Psoas muscle (tissue), 7 donors: ENCODE measurements at regions not wholly inside any gene's neighbourhood (a gene's known extent, or its start where the extent isn't known, plus 50 kb on each side); places are given as distances from the start of the nearest gene placed in this dataset.

ENCODE experiments used
- ATAC-seq, 4 donors: fragments of 200-7000 bp; cut with Tn5 transposase; one replicate each; pipeline ENCODE4 v1.9.1; 2020; ENCODE audit warnings: moderate library complexity in 3 of 4, mild to moderate bottlenecking in 2 of 4
- DNase-seq, 2 donors: peaks; one replicate each; pipeline ENCODE4 v3.0.0-alpha.2; 2020
- H3K27ac ChIP-seq: fragments of 200-600 bp; one replicate; pipeline ENCODE4 v1.8.0; 2022
- H3K27me3 ChIP-seq, 3 donors: fragments of 200-600 bp in 1 of 3; one replicate each; pipeline versions ENCODE4 v1.6.1 to v1.8.0; 2013 to 2022; ENCODE audit warnings: low read length in 2 of 3, mild to moderate bottlenecking in 2 of 3, moderate library complexity in 1 of 3; ENCODE audit not compliant: insufficient read depth in 3 of 3
- H3K36me3 ChIP-seq, 2 donors: fragments of 200-600 bp in 1 of 2; one replicate each; pipeline versions ENCODE4 v1.6.1 to v1.8.0; 2013 to 2022; ENCODE audit warnings: low read depth in 1 of 2, mild to moderate bottlenecking in 1 of 2, moderate library complexity in 1 of 2; ENCODE audit not compliant: insufficient read depth in 1 of 2
- H3K4me1 ChIP-seq: fragments of 200-600 bp; one replicate; pipeline ENCODE4 v1.8.0; 2022
- H3K4me3 ChIP-seq: fragments of 200-600 bp; one replicate; pipeline ENCODE4 v1.8.0; 2022; ENCODE audit warnings: mild to moderate bottlenecking
- H3K9me3 ChIP-seq: fragments of 200-600 bp; one replicate; pipeline ENCODE4 v1.8.0; 2022
- CTCF ChIP-seq: fragments of 200-600 bp; IDR thresholded peaks from one replicate; pipeline ENCODE4 v1.8.0; 2022; ENCODE audit warnings: antibody characterized with exemption
- WGBS, 3 donors: extraction: QIAGEN DNeasy Blood & Tissue Kit; methylation state at CpG; one replicate each; pipeline versions ENCODE4 v1.1.6 to v1.1.7; 2013; 5-methylcytosine and 5-hydroxymethylcytosine counted together
- intact Hi-C, 2 donors: fragments of 100-400 bp; cut with DNase I; formaldehyde crosslinking; loops; one replicate each; pipeline versions ENCODE4 v1.11.0 to v1.14.2; 2022
- donor health status: healthy with polysubstance abuse.
- donor health status: DM: no; HTN: no; CAD: no; lungs with moderate emphysema.
- donor health status: Bipolar disorder and iron deficiency.
- donor health status: healthy.
- donor health status: DM: yes; HTN: yes; CAD: no.
- donor health status: DM: no; HTN: no; CAD: no.
- donor health status: DM: yes; HTN: yes; CAD: no.

GRCh38 chr17:70968302-70968701 is 799.0 kb downstream of the KCNJ2 start:
- Histone ChIP-seq H3K27ac (no peak overlapping the region), H3K9me3 (peaks cover 4% of the 10 kb centered on the region), H3K36me3 (no peaks in the 10 kb centered on the region), H3K4me1 (no peaks in the 10 kb centered on the region), H3K27me3 (no peaks in the 10 kb centered on the region), H3K4me3 (no peak overlapping the region)
- DNase-seq (no peak), ATAC-seq (no peak)
- WGBS, 3 donors: 79 to 85% (median 82%) methylated on average over 3 of the region's 3 CpGs
- no peak for TF ChIP-seq CTCF
- intact Hi-C loops: no loop called here

- Histone ChIP-seq H3K27me3 (no peaks in the 10 kb centered on the region), H3K9me3 (peaks cover 4% of the 10 kb centered on the region), H3K27ac (no peak overlapping the region), H3K36me3 (no peaks in the 10 kb centered on the region), H3K4me1 (no peaks in the 10 kb centered on the region), H3K4me3 (no peak overlapping the region)
- DNase-seq (no peak), ATAC-seq (no peak)
- 71 to 82% (median 75%) methylated on average over 6 of the region's 6 CpGs for WGBS, 3 donors
- intact Hi-C loops: no loop called here
- no peak for TF ChIP-seq CTCF
Observed at GRCh38 chr17:70969521-70970034, 800.2 kb downstream of the KCNJ2 start.

GRCh38 chr17:70976447-70976846 is 807.1 kb downstream of the KCNJ2 start:
- H3K9me3 ChIP-seq: no peaks in the 10 kb centered on the region
- no peak for ATAC-seq
- no peak for TF ChIP-seq CTCF
- no peak overlapping the region for H3K4me3 ChIP-seq
- H3K27ac ChIP-seq: no peak overlapping the region
- H3K27me3 ChIP-seq: no peaks in the 10 kb centered on the region
- no peaks in the 10 kb centered on the region for H3K4me1 ChIP-seq
- DNase-seq: no peak
- intact Hi-C loops: no loop called here
- H3K36me3 ChIP-seq: no peaks in the 10 kb centered on the region

- DNase-seq: no peak
- TF ChIP-seq CTCF: no peak
- no peaks in the 10 kb centered on the region for H3K4me1 ChIP-seq
- intact Hi-C loops: no loop called here
- H3K27ac ChIP-seq: no peak overlapping the region
- no peaks in the 10 kb centered on the region for H3K27me3 ChIP-seq
- H3K4me3 ChIP-seq: no peak overlapping the region
- H3K9me3 ChIP-seq: peaks cover 2% of the 10 kb centered on the region
- H3K36me3 ChIP-seq: no peaks in the 10 kb centered on the region
- 87 to 99% (median 95%) methylated on average over 3 of the region's 3 CpGs for WGBS, 3 donors
- ATAC-seq: no peak
Observed at GRCh38 chr17:70984873-70985272, 815.5 kb downstream of the KCNJ2 start.

- DNase-seq: no peak
- Histone ChIP-seq H3K9me3 (peaks cover 2% of the 10 kb centered on the region), H3K27ac (no peak overlapping the region), H3K4me1 (no peaks in the 10 kb centered on the region), H3K36me3 (no peaks in the 10 kb centered on the region), H3K27me3 (no peaks in the 10 kb centered on the region), H3K4me3 (no peak overlapping the region)
- no peak for ATAC-seq
- no peak for TF ChIP-seq CTCF
- 43 to 50% (median 43%) methylated on average over 4 of the region's 4 CpGs for WGBS, 3 donors
- intact Hi-C loops: no loop called here
Observed at GRCh38 chr17:70987867-70988340, 818.6 kb downstream of the KCNJ2 start.
